ENCODE measurements at regions not wholly inside any gene's neighbourhood (a gene's known extent, or its start where the extent isn't known, plus 50 kb on each side); places are given as distances from the start of the nearest gene placed in this dataset.

- Histone ChIP-seq H3K9me3 (no peaks in the 10 kb centered on the region), H3K4me3 (no peak overlapping the region), H3K4me1 (no peaks in the 10 kb centered on the region), H3K27me3 (no peaks in the 10 kb centered on the region), H3K27ac (no peak overlapping the region), H3K36me3 (no peaks in the 10 kb centered on the region)
- TF ChIP-seq POLR2A (IDR thresholded peaks at IDR 0.05) (no peak), CTCF (IDR thresholded peaks at IDR 0.05) (no peak)
- ATAC-seq = no peak
- intact Hi-C loops (cut with DNase I) = no loop called here
- no peak for DNase-seq
These were observed 109.3 kb downstream of the TENT5A start for GRCh38 chr6:81643156-81643555.

GRCh38 chr6:81640891-81641290, 111.6 kb downstream of the TENT5A start:
- TF ChIP-seq CTCF (IDR thresholded peaks at IDR 0.05) = no peak
- TF ChIP-seq POLR2A (IDR thresholded peaks at IDR 0.05) = no peak
- Histone ChIP-seq H3K27me3 (no peaks in the 10 kb centered on the region), H3K4me1 (no peaks in the 10 kb centered on the region), H3K4me3 (no peak overlapping the region), H3K27ac (no peak overlapping the region), H3K36me3 (no peaks in the 10 kb centered on the region), H3K9me3 (no peaks in the 10 kb centered on the region)
- DNase-seq (no peak), ATAC-seq (no peak)
- intact Hi-C loops (cut with DNase I) = no loop called here
- WGBS (ENCODE audit: insufficient coverage, low coverage, low lambda C conversion rate, missing lambda C conversion rate) = 55% methylated on average over 1 of the region's 1 CpG

- Histone ChIP-seq H3K27ac (no peak overlapping the region), H3K9me3 (no peaks in the 10 kb centered on the region), H3K36me3 (no peaks in the 10 kb centered on the region), H3K4me1 (no peaks in the 10 kb centered on the region), H3K4me3 (no peak overlapping the region), H3K27me3 (no peaks in the 10 kb centered on the region)
- intact Hi-C loops (cut with DNase I) = no loop called here
- ATAC-seq = no peak
- no peak for DNase-seq
- no peak for TF ChIP-seq POLR2A (IDR thresholded peaks at IDR 0.05)
- no peak for TF ChIP-seq CTCF (IDR thresholded peaks at IDR 0.05)
- 94% methylated on average over 4 of the region's 4 CpGs for WGBS (ENCODE audit: insufficient coverage, low coverage, low lambda C conversion rate, missing lambda C conversion rate)
These were observed 112.4 kb downstream of the TENT5A start for GRCh38 chr6:81640126-81640525.

- no peak for TF ChIP-seq POLR2A (IDR thresholded peaks at IDR 0.05)
- TF ChIP-seq CTCF (IDR thresholded peaks at IDR 0.05) = no peak
- Histone ChIP-seq H3K4me1 (no peaks in the 10 kb centered on the region), H3K27ac (no peak overlapping the region), H3K36me3 (no peaks in the 10 kb centered on the region), H3K4me3 (no peak overlapping the region), H3K9me3 (no peaks in the 10 kb centered on the region), H3K27me3 (no peaks in the 10 kb centered on the region)
- intact Hi-C loops (cut with DNase I) = no loop called here
- ATAC-seq (no peak), DNase-seq (no peak)
- WGBS (ENCODE audit: insufficient coverage, low coverage, low lambda C conversion rate, missing lambda C conversion rate) = 91% methylated on average over 4 of the region's 4 CpGs
These were observed 114.1 kb downstream of the TENT5A start for GRCh38 chr6:81638366-81638765.

- TF ChIP-seq POLR2A (IDR thresholded peaks at IDR 0.05) = no peak
- no peak for TF ChIP-seq CTCF (IDR thresholded peaks at IDR 0.05)
- DNase-seq (no peak), ATAC-seq (peak in 2 of 4 donors; percentile 25 to 50)
- WGBS (ENCODE audit: insufficient coverage, low coverage, low lambda C conversion rate, missing lambda C conversion rate) = 35% methylated on average over 5 of the region's 5 CpGs
- H3K27me3 ChIP-seq = no peaks in the 10 kb centered on the region
- intact Hi-C loops (cut with DNase I) = no loop called here
- no peaks in the 10 kb centered on the region for H3K36me3 ChIP-seq
- H3K4me1 ChIP-seq = no peaks in the 10 kb centered on the region
- no peaks in the 10 kb centered on the region for H3K9me3 ChIP-seq
- no peak overlapping the region for H3K4me3 ChIP-seq
- no peak overlapping the region for H3K27ac ChIP-seq
These were observed 115.4 kb downstream of the TENT5A start for GRCh38 chr6:81636930-81637568.
